ENCODE measurements at regions not wholly inside any gene's neighbourhood (a gene's known extent, or its start where the extent isn't known, plus 50 kb on each side); places are given as distances from the start of the nearest gene placed in this dataset.
"Not testable (repeated sequence)": the region's sequence is repeated elsewhere in the genome, so short reads cannot be mapped to it uniquely, and the experiment has no call there.

- no peak for DNase-seq
These were observed 170.8 kb upstream of the ZNF217 start for GRCh38 chr20:53764415-53764800.

GRCh38 chr20:53763707-53764414 is 170.2 kb upstream of the ZNF217 start:
- DNase-seq = no peak

GRCh38 chr20:53762423-53762798 is 168.8 kb upstream of the ZNF217 start:
- DNase-seq = not testable (repeated sequence)

DNA sequence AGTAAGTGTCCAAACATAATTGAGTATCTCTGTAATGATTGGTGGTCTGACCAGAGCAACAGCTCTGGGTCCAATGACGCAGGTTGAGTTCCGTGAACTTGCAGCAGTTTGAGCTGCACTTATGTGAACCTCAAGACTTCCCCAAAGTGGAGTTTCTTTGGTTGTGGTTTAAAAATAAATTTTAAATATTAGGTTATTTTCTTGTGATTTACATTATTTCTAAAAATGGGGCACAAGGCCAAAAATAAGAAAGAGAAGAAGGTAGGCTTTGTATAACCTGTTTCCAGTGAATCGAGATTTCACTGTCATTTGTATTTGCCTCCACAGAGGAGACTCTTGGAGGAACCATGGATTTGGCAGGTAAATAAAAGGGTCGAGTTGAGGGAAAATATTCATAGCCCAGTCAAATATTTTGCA is 166.4 kb upstream of the ZNF217 start:
- DNase-seq = peak; percentile 27 to 40

- no peak for DNase-seq
These were observed 163.9 kb upstream of the ZNF217 start for GRCh38 chr20:53757472-53757913.

DNA sequence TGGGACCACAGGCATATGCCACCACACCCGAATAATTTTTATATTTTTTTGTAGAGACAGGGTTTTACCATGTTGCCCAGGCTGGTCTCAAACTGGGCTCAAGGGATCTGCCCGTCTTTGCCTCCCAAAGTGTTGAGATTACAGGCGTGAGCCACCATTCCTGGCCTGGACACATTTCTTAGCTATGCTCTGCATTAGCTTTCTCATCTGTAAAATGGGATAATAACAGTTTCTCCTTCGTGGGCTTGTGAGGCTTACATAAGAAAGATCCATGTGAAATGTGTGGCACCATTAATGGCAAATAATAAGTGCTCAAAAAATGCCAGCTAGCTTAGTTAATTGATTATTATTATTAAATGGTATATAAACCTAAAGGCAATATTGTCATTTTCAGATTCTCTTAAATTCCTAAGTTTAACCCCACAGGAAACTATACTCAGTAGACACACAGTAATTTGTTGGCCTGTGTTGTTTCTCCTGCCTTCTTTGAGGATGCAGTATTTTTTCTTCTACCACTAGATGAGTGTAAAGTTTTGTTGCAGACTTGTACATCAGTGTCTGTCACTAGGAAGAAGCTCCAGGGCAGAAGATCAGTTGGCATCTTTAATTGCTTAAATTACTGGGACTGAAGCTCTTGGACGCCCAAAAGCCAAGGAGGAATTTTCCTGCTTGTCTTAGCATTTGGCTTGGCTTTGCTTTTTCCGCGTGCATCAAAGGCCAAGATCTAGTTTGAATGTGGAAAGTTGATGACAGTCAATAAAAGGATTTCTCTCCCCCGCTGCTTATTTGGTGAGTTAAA is 162.3 kb upstream of the ZNF217 start:
- DNase-seq = no peak

DNA sequence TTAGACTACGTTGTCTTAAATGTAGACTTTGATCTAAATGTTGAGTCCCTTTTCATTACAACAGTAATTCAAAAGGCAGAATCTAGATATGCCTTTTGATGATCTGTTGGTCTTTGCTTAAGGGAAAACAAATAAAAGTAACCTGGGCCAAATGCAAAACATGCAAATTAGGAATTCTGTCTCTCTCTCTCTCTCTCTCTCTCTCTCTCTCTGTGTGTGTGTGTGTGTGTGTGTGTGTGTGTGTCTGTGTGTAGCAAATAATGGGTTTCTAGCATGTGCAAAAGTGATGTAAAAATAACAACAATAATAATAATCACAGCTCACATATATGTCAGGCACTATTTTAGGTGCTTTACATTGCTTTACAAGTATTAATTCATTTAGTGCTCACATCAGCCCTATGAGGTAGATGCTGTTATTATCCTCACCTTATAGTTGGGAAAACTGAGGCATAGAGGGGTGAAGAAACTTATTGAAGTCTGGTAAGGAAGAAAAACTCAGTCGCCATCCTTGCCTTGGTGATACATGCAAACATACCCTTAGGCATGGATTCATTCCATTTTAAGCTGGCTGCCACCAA is 160.3 kb upstream of the ZNF217 start:
- DNase-seq = no peak

DNA sequence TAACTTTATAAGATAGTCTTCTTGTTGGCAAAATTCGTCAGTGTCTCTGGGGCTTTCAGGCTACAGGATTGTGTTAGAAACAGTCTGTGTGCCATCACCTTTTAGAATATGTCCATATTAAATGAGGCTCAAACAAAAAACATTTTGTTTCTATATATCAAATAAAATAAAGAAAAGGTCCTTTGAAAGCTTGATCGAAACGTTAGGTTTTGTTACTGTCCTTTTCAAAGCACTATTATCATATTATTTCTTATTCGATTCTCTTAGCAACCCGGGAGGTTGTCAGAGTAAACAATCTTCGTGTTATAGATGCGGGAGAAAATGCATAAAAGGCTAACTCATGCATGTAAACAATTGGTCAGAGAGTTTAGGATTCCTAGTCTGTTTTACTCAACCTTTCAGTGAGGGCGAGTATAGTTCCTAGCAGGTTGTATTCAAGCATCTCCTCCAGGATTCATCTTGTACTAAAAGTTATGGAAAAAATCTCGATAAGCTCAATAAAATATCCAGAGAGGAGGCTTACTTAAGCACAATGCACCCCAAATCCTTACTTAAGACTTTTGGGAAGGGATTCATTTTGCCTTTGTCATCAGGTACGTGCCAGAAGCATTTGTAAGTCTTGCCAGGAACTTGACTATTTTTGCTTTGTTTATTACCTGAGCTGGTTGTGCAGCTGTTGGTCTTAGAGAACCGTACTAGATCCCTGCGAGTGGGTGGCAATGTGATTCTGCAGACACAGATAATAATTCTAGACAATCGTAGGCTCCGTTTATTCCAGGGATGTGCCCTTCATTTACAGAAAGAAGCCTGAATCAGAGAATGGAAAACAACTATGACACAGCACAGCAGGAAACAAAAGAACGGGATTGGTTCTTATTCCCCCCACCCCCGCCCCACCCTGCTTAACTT is 159.6 kb upstream of the ZNF217 start:
- no peak for DNase-seq

DNA sequence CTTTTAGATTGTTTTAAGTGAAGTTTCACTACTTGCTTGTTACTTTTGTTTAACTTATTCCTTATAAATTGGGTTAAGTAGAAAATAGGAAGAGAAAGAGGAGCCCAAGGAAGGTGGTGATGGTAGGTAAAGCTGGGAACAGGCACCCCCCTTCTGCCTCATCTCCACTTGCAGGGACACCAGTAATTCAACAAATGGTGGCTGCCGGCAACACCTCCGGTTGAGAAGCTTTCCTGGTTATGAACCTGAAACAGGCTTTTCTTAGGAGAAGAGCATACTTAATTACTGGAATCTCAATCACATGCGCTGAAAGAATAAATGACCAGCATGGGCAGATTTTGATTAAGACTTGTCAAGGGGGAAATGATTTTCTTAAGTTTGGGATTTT is 158.9 kb upstream of the ZNF217 start:
- DNase-seq = no peak

GRCh38 chr20:53751620-53752318 is 158.1 kb upstream of the ZNF217 start:
- no peak for DNase-seq

DNA sequence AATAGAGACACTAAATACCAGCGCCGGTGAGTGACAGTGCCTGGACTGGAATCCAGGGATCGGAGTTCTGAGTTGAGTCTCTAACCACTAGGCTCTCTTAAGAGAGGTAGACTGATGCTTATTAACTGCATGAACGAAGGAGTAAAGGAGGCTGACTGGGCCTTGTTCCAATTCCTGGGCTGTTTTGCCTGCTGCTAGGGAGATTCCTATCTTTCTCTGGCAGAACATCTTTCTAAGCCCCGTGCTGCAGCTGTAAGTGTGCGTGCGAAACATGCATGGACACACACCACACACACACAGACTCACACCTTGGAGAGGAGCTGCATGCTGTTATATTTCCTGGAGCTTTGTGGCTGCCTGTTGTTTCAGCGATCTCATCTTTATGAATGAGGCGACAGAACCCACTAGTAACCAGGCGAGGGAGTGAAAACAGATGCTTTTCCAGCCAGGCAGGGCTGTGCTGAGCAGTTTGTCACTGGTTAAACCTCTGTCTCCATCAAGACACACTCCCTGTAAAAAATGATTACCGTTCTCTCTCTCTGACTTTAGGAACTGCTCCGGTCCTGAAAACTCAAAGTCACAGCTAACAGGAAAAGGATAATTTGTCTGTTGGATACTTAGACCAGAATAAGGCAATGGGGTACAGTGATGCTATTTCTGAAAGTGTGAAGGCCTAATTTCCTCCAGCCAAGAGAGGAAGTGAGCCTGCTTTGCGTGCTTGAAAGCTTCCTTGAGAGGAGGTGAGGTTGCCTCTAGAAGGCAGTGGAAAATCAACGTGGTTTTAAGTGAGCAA is 157.4 kb upstream of the ZNF217 start:
- DNase-seq = peak; percentile 41 to 71

GRCh38 chr20:53749499-53749898 is 155.9 kb upstream of the ZNF217 start:
- DNase-seq = no peak

- no peak for DNase-seq
These were observed 155.3 kb upstream of the ZNF217 start for GRCh38 chr20:53748821-53749421.

GRCh38 chr20:53748176-53748575 is 154.5 kb upstream of the ZNF217 start:
- DNase-seq = no peak

DNA sequence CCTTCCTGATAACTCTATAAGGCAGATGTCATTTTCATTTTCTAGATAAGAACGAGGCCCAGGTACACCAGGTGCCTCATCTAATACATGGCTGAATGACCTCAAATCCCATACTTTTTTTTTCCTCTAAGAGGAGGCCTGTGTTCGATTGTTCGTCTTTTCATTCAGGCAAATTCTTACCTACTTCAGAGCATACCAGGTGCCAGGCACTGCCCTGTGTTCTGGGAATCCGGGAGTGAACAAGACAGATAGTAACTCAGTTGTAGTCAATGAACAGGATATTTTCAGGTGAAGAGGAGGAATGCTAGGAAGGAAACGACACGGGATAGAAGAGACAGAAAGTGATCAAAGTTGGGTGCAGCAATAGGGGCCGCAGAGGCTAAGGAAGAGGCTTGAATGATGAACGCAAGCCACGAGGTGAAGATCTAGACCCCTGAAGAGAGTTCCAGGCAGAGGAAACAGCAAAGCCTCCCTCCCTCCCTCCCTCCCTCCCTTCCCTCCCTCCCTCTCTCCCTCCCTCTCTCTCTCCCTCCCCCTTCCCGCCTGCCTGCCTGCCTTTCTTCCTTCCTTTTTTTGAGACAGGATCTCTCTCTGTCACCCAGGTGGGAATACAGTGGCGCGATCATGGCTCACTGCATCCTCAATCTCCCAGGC is 150.1 kb upstream of the ZNF217 start:
- no peak for DNase-seq

GRCh38 chr20:53742685-53743081 is 149.0 kb upstream of the ZNF217 start:
- DNase-seq = no peak

- no peak for DNase-seq
These were observed 148.0 kb upstream of the ZNF217 start for GRCh38 chr20:53741726-53742028.

DNA sequence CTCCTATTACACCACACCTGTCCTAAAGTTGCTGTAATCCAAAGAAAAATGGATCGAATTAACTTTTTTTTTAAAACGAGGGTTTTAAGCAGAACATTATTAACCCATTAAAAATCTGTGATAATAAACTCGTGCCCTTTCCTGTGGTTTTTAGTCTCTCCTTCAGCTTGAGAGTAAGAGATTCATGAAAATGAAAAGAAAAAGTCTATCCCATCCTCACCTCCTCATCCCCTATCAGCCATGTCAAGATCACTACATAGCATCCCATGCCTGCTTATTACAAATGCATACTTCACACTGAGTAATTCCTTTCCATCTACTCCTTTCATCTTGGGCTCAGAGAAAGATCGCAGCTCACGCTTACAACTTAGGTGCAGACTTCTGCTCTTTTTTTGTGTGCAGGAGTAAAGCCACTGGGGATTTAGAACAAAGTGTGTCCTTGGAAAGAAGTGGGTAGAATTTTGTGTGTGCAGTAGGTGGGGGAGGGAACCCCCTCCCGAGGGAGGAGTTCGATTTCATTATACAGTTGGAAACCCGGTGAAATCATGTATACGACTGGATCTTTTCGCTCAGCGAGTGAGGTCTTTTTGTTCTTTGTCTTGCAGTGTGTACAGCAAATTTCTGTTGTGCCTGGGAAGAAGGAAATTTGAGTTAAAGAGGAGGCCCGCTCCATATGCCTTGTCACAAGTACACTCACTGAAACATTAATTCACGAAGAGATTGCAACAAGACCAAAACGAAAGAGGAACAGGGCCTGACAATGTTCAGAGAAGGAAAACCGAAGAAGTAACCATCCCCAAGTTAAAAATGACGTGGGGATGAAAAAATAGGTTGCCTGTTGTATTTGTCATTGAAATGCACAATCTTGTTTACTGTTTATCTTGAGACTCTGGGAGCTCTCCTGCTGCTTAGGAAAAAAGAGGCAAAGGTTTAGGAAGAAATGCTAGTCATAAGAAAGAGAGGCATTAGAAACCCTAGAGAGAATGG is 146.5 kb upstream of the ZNF217 start:
- peak; percentile 78 to 83 for DNase-seq

Data from inflammatory macrophage (primary cell).